MM.1S (cell line): ENCODE measurements at regions not wholly inside any gene's neighbourhood (a gene's known extent, or its start where the extent isn't known, plus 50 kb on each side); places are given as distances from the start of the nearest gene placed in this dataset.

Experiments used
- DNase-seq: peaks from one replicate; pipeline ENCODE4 v3.0.0-alpha.2; 2015
- H2AFZ ChIP-seq: fragments of 300-600 bp; sonication (generic); 2 replicates; pipeline ENCODE4 v1.6.0; 2016; ENCODE audit warnings: antibody characterized with exemption, low read length
- H3F3A ChIP-seq: fragments of 300-600 bp; sonication (generic); 2 replicates; pipeline ENCODE4 v1.6.1; 2016; ENCODE audit warnings: mild to moderate bottlenecking, antibody characterized with exemption, low read length, moderate library complexity, mixed read lengths; ENCODE audit not compliant: insufficient read depth
- H3K27ac ChIP-seq: fragments of 300-600 bp; sonication (generic); 2 replicates; pipeline ENCODE4 v1.5.1; 2016; ENCODE audit warnings: mild to moderate bottlenecking, low read length
- H3K27me3 ChIP-seq: fragments of 300-600 bp; sonication (generic); replicated peaks from 2 replicates; pipeline ENCODE4 v1.6.0; 2016; ENCODE audit warnings: low read length; ENCODE audit not compliant: insufficient read depth
- H3K36me3 ChIP-seq: fragments of 300-600 bp; sonication (generic); replicated peaks from 2 replicates; pipeline ENCODE4 v1.6.1; 2016; ENCODE audit warnings: mild to moderate bottlenecking, low read length, mixed read lengths; ENCODE audit not compliant: insufficient read depth
- H3K4me1 ChIP-seq: fragments of 300-600 bp; sonication (generic); 2 replicates; pipeline ENCODE4 v1.6.1; 2016; ENCODE audit warnings: low read length, mixed read lengths
- H3K4me2 ChIP-seq: fragments of 300-600 bp; sonication (generic); 2 replicates; pipeline ENCODE4 v1.6.0; 2016; ENCODE audit warnings: low read depth, low read length
- H3K4me3 ChIP-seq: fragments of 300-600 bp; sonication (generic); 2 replicates; pipeline ENCODE4 v1.5.1; 2016; ENCODE audit warnings: low read length, mixed read lengths
- H3K79me2 ChIP-seq: fragments of 300-600 bp; sonication (generic); 2 replicates; pipeline ENCODE4 v1.6.1; 2016; ENCODE audit warnings: mixed run types, low read length, mixed read lengths
- H3K9ac ChIP-seq: fragments of 300-600 bp; sonication (generic); 2 replicates; pipeline ENCODE4 v1.6.1; 2016; ENCODE audit warnings: low read length, mixed read lengths
- H3K9me2 ChIP-seq: fragments of 300-600 bp; sonication (generic); replicated peaks from 2 replicates; pipeline ENCODE4 v1.6.1; 2016; ENCODE audit warnings: mild to moderate bottlenecking, low read length, mixed read lengths; ENCODE audit not compliant: insufficient read depth
- H3K9me3 ChIP-seq: fragments of 300-600 bp; sonication (generic); replicated peaks from 2 replicates; pipeline ENCODE4 v1.6.1; 2016; ENCODE audit warnings: mild to moderate bottlenecking, low read length, mixed read lengths; ENCODE audit not compliant: insufficient read depth
- H4K20me1 ChIP-seq: fragments of 300-600 bp; sonication (generic); 2 replicates; pipeline ENCODE4 v1.6.1; 2016; ENCODE audit warnings: mild to moderate bottlenecking, low read length, moderate library complexity, mixed read lengths; ENCODE audit not compliant: insufficient read depth
- CTCF ChIP-seq: fragments of 300-600 bp; sonication (generic); IDR thresholded peaks from 2 replicates; pipeline ENCODE4 v1.5.1; 2016; ENCODE audit warnings: antibody characterized with exemption, low read length, mixed read lengths
- EZH2 ChIP-seq: fragments of 300-600 bp; sonication (generic); optimal IDR thresholded peaks from 2 replicates; pipeline ENCODE3; 2017; ENCODE audit warnings: low read depth, mild to moderate bottlenecking, antibody characterized with exemption, low read length, mixed read lengths
- EZH2phosphoT487 ChIP-seq: fragments of 300-600 bp; sonication (generic); IDR thresholded peaks from 2 replicates; pipeline ENCODE4 v1.6.1; 2018; ENCODE audit warnings: antibody characterized with exemption, low read length

- no peaks in the 10 kb centered on the region for H4K20me1 ChIP-seq
- no peaks in the 10 kb centered on the region for H3K79me2 ChIP-seq
- no peak overlapping the region for H3K4me3 ChIP-seq
- no peaks in the 10 kb centered on the region for H3F3A ChIP-seq
- no peaks in the 10 kb centered on the region for H3K9me2 ChIP-seq
- H3K9ac ChIP-seq = no peak overlapping the region
- no peak overlapping the region for H3K27ac ChIP-seq
- no peak for DNase-seq
- H3K9me3 ChIP-seq = no peaks in the 10 kb centered on the region
- no peaks in the 10 kb centered on the region for H3K27me3 ChIP-seq
- no peak for TF ChIP-seq CTCF
- TF ChIP-seq EZH2phosphoT487 = no peak
- no peak for TF ChIP-seq EZH2
- H3K36me3 ChIP-seq = no peaks in the 10 kb centered on the region
- no peak overlapping the region for H3K4me2 ChIP-seq
- H3K4me1 ChIP-seq = no peaks in the 10 kb centered on the region
- no peak overlapping the region for H2AFZ ChIP-seq
Observed at GRCh38 chr20:22462975-22463914, 121.1 kb downstream of the FOXA2 start.

GRCh38 chr20:22460803-22461202, 123.6 kb downstream of the FOXA2 start:
- Histone ChIP-seq H3K36me3 (no peaks in the 10 kb centered on the region), H3K27me3 (no peaks in the 10 kb centered on the region), H2AFZ (no peak overlapping the region), H3K79me2 (no peaks in the 10 kb centered on the region), H3K9ac (no peak overlapping the region), H3K27ac (no peak overlapping the region), H3K9me2 (no peaks in the 10 kb centered on the region), H3K4me2 (no peak overlapping the region), H3K4me1 (no peaks in the 10 kb centered on the region), H3K9me3 (no peaks in the 10 kb centered on the region), H4K20me1 (no peaks in the 10 kb centered on the region), H3K4me3 (no peak overlapping the region), H3F3A (no peaks in the 10 kb centered on the region)
- no peak for DNase-seq
- TF ChIP-seq EZH2 (no peak), CTCF (no peak), EZH2phosphoT487 (no peak)

GRCh38 chr20:22460231-22460630, 124.1 kb downstream of the FOXA2 start:
- no peak for DNase-seq
- Histone ChIP-seq H3K4me3 (no peak overlapping the region), H3K4me2 (no peak overlapping the region), H3K4me1 (no peaks in the 10 kb centered on the region), H3K9me3 (no peaks in the 10 kb centered on the region), H3K27ac (no peak overlapping the region), H3K79me2 (no peaks in the 10 kb centered on the region), H3K9ac (no peak overlapping the region), H2AFZ (no peak overlapping the region), H3K36me3 (no peaks in the 10 kb centered on the region), H3K27me3 (no peaks in the 10 kb centered on the region), H4K20me1 (no peaks in the 10 kb centered on the region), H3F3A (no peaks in the 10 kb centered on the region), H3K9me2 (no peaks in the 10 kb centered on the region)
- no peak for TF ChIP-seq EZH2
- no peak for TF ChIP-seq EZH2phosphoT487
- no peak for TF ChIP-seq CTCF
